Type B pancreatic cell (in vitro differentiated cells): ENCODE measurements at regions not wholly inside any gene's neighbourhood (a gene's known extent, or its start where the extent isn't known, plus 50 kb on each side); places are given as distances from the start of the nearest gene placed in this dataset.

Experiments used
- DNase-seq: peaks from one replicate; pipeline ENCODE4 v3.0.0; 2021; ENCODE audit warnings: mixed read lengths; ENCODE audit not compliant: unreplicated experiment; ENCODE audit errors: extremely low spot score
- H3K27ac Mint-ChIP-seq: 2 replicates; pipeline ENCODE4 v1.8.0; 2021; ENCODE audit warnings: mild to moderate bottlenecking, mixed read lengths
- H3K27me3 Mint-ChIP-seq: 2 replicates; pipeline ENCODE4 v1.8.0; 2021; ENCODE audit warnings: mixed read lengths
- H3K36me3 Mint-ChIP-seq: 2 replicates; pipeline ENCODE4 v1.8.0; 2021; ENCODE audit warnings: mixed read lengths
- H3K4me1 Mint-ChIP-seq: one replicate; pipeline ENCODE4 v1.8.0; 2021; ENCODE audit warnings: mixed read lengths; ENCODE audit not compliant: unreplicated experiment
- H3K4me3 Mint-ChIP-seq: 2 replicates; pipeline ENCODE4 v1.8.0; 2021; ENCODE audit warnings: mild to moderate bottlenecking, mixed read lengths
- H3K9me3 Mint-ChIP-seq: 2 replicates; pipeline ENCODE4 v1.8.0; 2021; ENCODE audit warnings: mixed read lengths
- TF ChIP-seq, protein P1 (sequence below): fragments of 200-600 bp; sonication (generic); conservative IDR thresholded peaks from 2 replicates; pipeline ENCODE4 v1.5.0; 2021; ENCODE audit warnings: antibody characterized with exemption, mild to moderate bottlenecking

- Mint-ChIP-seq H3K4me3 (no peak overlapping the region), H3K9me3 (peaks cover 4% of the 10 kb centered on the region), H3K36me3 (peaks cover 7% of the 10 kb centered on the region), H3K27me3 (peaks cover 29% of the 10 kb centered on the region), H3K27ac (no peak overlapping the region), H3K4me1 (no peaks in the 10 kb centered on the region)
- TF ChIP-seq, protein P1, sequence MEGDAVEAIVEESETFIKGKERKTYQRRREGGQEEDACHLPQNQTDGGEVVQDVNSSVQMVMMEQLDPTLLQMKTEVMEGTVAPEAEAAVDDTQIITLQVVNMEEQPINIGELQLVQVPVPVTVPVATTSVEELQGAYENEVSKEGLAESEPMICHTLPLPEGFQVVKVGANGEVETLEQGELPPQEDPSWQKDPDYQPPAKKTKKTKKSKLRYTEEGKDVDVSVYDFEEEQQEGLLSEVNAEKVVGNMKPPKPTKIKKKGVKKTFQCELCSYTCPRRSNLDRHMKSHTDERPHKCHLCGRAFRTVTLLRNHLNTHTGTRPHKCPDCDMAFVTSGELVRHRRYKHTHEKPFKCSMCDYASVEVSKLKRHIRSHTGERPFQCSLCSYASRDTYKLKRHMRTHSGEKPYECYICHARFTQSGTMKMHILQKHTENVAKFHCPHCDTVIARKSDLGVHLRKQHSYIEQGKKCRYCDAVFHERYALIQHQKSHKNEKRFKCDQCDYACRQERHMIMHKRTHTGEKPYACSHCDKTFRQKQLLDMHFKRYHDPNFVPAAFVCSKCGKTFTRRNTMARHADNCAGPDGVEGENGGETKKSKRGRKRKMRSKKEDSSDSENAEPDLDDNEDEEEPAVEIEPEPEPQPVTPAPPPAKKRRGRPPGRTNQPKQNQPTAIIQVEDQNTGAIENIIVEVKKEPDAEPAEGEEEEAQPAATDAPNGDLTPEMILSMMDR, result no peak
- no peak for DNase-seq
These were observed 64.1 kb upstream of the TSPAN11 start for GRCh38 chr12:30862486-30862885.

DNA sequence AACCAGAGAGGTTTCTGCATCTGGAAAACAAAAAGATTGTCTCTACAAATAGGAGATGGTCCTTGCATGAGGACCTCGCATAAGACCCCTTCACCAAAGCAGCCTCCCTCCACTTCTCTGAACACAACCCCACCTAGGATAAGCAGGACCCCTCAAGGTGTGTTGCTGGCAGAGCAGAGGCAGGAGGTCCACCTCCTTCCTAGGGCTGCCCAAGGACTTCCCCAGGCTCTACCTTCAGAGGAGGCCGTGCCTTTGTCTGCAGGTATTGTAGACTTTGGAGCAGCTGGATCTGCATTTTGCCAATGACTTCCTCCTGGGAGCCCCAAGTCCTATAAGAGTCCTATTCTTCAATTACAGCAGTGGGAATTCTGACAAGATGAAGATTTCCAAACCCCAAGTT lies 67.3 kb upstream of the TSPAN11 start:
- H3K4me3 Mint-ChIP-seq, result no peak overlapping the region
- no peak overlapping the region for H3K27ac Mint-ChIP-seq
- no peaks in the 10 kb centered on the region for H3K9me3 Mint-ChIP-seq
- TF ChIP-seq, protein P1, result no peak
- H3K27me3 Mint-ChIP-seq, result peaks cover 4% of the 10 kb centered on the region
- no peak for DNase-seq
- H3K36me3 Mint-ChIP-seq, result no peaks in the 10 kb centered on the region
- H3K4me1 Mint-ChIP-seq, result no peaks in the 10 kb centered on the region

GRCh38 chr12:30858471-30858870 lies 68.1 kb upstream of the TSPAN11 start:
- no peak overlapping the region for H3K4me3 Mint-ChIP-seq
- H3K9me3 Mint-ChIP-seq, result no peaks in the 10 kb centered on the region
- H3K36me3 Mint-ChIP-seq, result no peaks in the 10 kb centered on the region
- no peaks in the 10 kb centered on the region for H3K4me1 Mint-ChIP-seq
- peaks cover 3% of the 10 kb centered on the region for H3K27me3 Mint-ChIP-seq
- TF ChIP-seq, protein P1, result no peak
- no peak overlapping the region for H3K27ac Mint-ChIP-seq
- peak; percentile 22 for DNase-seq

DNA sequence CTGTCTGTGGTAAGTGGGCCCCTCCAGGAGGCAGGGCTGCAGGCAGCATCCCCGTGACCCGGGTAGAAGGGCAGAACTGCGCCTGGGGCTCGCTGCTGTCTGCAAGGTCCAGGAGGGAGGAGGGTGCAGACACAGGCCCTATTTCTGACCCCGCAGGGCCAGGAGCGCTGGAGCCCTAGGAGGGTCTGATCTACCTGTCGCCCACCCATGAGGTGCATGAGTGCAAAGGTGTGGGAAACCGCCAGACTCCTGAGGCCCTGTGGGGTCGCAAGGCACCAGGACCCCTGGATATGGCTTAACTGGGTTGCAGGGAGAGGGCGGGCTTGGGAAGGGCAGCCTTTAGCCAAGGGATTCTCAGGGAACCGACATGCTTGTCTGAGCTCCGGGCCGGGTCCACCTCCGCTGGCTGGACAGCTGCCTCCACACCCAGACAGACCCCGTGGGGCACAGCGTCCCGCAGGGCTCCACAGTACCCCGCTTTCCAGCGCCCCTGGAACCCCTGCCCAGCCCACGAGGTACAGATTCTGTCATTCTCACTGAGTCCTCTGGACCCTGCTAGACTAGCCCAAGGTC lies 72.9 kb upstream of the TSPAN11 start:
- H3K4me3 Mint-ChIP-seq, result no peak overlapping the region
- peaks cover 4% of the 10 kb centered on the region for H3K4me1 Mint-ChIP-seq
- H3K27me3 Mint-ChIP-seq, result peaks cover 14% of the 10 kb centered on the region
- TF ChIP-seq, protein P1, result no peak
- H3K27ac Mint-ChIP-seq, result no peak overlapping the region
- no peak for DNase-seq
- H3K9me3 Mint-ChIP-seq, result no peaks in the 10 kb centered on the region
- peaks cover 3% of the 10 kb centered on the region for H3K36me3 Mint-ChIP-seq

- TF ChIP-seq, protein P1, result no peak
- no peak for DNase-seq
- H3K27me3 Mint-ChIP-seq, result peaks cover 24% of the 10 kb centered on the region
- no peak overlapping the region for H3K4me3 Mint-ChIP-seq
- peaks cover 4% of the 10 kb centered on the region for H3K4me1 Mint-ChIP-seq
- peaks cover 3% of the 10 kb centered on the region for H3K36me3 Mint-ChIP-seq
- H3K9me3 Mint-ChIP-seq, result no peaks in the 10 kb centered on the region
- no peak overlapping the region for H3K27ac Mint-ChIP-seq
These were observed 75.9 kb upstream of the TSPAN11 start for GRCh38 chr12:30850684-30851083.

DNA sequence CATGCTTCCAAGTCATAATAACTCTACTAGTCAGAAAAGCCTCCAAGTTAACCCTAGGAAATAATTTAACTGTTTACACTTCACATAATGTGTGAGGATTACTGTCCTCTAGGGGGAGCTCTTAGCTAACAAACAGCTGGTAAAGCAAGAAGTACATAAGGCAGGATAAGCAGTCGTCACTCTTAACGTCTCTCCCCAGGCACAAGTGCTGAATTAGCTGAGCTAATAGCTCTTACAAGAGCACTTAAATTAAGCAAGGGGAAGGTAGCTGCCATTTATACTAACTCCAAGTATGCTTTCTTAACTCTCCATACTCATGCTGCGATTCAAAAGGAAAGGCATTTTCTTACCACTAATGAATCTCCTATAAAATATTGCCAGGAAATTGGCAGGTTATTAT lies 79.3 kb upstream of the TSPAN11 start:
- no peak for DNase-seq
- Mint-ChIP-seq H3K4me3 (no peak overlapping the region), H3K4me1 (peaks cover 4% of the 10 kb centered on the region), H3K9me3 (no peaks in the 10 kb centered on the region), H3K27ac (no peak overlapping the region), H3K27me3 (peaks cover 38% of the 10 kb centered on the region), H3K36me3 (no peaks in the 10 kb centered on the region)
- TF ChIP-seq, protein P1, result peak; percentile 94
